H9 (cell line): ENCODE measurements at regions not wholly inside any gene's neighbourhood (a gene's known extent, or its start where the extent isn't known, plus 50 kb on each side); places are given as distances from the start of the nearest gene placed in this dataset.

Experiments
- DNase-seq: peaks from one replicate; pipeline ENCODE4 v3.0.0-alpha.2; 2017
- H2AFZ ChIP-seq: one replicate; pipeline ENCODE4 v1.6.1; 2013; ENCODE audit warnings: mild to moderate bottlenecking, low read length, control low read depth, moderate library complexity
- H2AK5ac ChIP-seq: 2 replicates; pipeline ENCODE4 v1.6.1; 2013; ENCODE audit warnings: low read length, control low read depth, mixed read lengths; ENCODE audit not compliant: insufficient read length
- H2BK120ac ChIP-seq: one replicate; pipeline ENCODE4 v1.6.1; 2013; ENCODE audit warnings: low read depth, mild to moderate bottlenecking, low read length, control low read depth, inconsistent platforms; ENCODE audit not compliant: poor library complexity, severe bottlenecking
- H2BK12ac ChIP-seq: 2 replicates; pipeline ENCODE4 v1.6.1; 2013; ENCODE audit warnings: low read length, control low read depth, mixed read lengths, low read depth; ENCODE audit not compliant: insufficient read length
- H2BK15ac ChIP-seq: 2 replicates; pipeline ENCODE4 v1.6.1; 2013; ENCODE audit warnings: low read depth, low read length, control low read depth
- H2BK20ac ChIP-seq: one replicate; pipeline ENCODE4 v1.6.1; 2013; ENCODE audit warnings: low read depth, mild to moderate bottlenecking, low read length, control low read depth, inconsistent platforms; ENCODE audit not compliant: poor library complexity, severe bottlenecking
- H2BK5ac ChIP-seq: 2 replicates; pipeline ENCODE4 v1.6.1; 2013; ENCODE audit warnings: low read length, control low read depth, mixed read lengths; ENCODE audit not compliant: insufficient read length
- H3K14ac ChIP-seq: 2 replicates; pipeline ENCODE4 v1.6.1; 2013; ENCODE audit warnings: low read length, control low read depth; ENCODE audit not compliant: insufficient read depth
- H3K18ac ChIP-seq: 2 replicates; pipeline ENCODE4 v1.6.1; 2013; ENCODE audit warnings: low read depth, mild to moderate bottlenecking, mixed read lengths, low read length, control low read depth; ENCODE audit not compliant: insufficient read length
- H3K23ac ChIP-seq: 2 replicates; pipeline ENCODE4 v1.6.1; 2013; ENCODE audit warnings: low read length, control low read depth, mixed read lengths, low read depth; ENCODE audit not compliant: insufficient read length
- H3K23me2 ChIP-seq: 2 replicates; pipeline ENCODE4 v1.6.1; 2013; ENCODE audit warnings: low read depth, mild to moderate bottlenecking, mixed read lengths, low read length, control low read depth; ENCODE audit not compliant: insufficient read length, poor library complexity, severe bottlenecking
- H3K27ac ChIP-seq: 2 replicates; pipeline ENCODE4 v1.5.1; 2013; ENCODE audit warnings: low read length, control low read depth, mixed read lengths, low read depth; ENCODE audit not compliant: insufficient read length
- H3K27me3 ChIP-seq: 2 replicates; pipeline ENCODE4 v1.6.1; 2013; ENCODE audit warnings: low read length, control low read depth, inconsistent platforms; ENCODE audit not compliant: insufficient read depth
- H3K4ac ChIP-seq: 2 replicates; pipeline ENCODE4 v1.6.1; 2013; ENCODE audit warnings: low read depth, mild to moderate bottlenecking, control low read depth, inconsistent platforms, low read length, moderate library complexity
- H3K4me1 ChIP-seq: 2 replicates; pipeline ENCODE4 v1.6.1; 2013; ENCODE audit warnings: low read length, control low read depth, inconsistent platforms; ENCODE audit not compliant: insufficient read depth
- H3K4me2 ChIP-seq: 2 replicates; pipeline ENCODE4 v1.6.1; 2013; ENCODE audit warnings: low read length, control low read depth, mixed read lengths; ENCODE audit not compliant: insufficient read length, insufficient read depth
- H3K56ac ChIP-seq: 2 replicates; pipeline ENCODE4 v1.6.1; 2013; ENCODE audit warnings: low read depth, mild to moderate bottlenecking, mixed read lengths, low read length, control low read depth; ENCODE audit not compliant: insufficient read length
- H3K79me1 ChIP-seq: 2 replicates; pipeline ENCODE4 v1.6.1; 2013; ENCODE audit warnings: low read depth, mild to moderate bottlenecking, moderate library complexity, low read length, control low read depth, inconsistent platforms; ENCODE audit not compliant: insufficient read depth, poor library complexity, severe bottlenecking
- H3K79me2 ChIP-seq: 2 replicates; pipeline ENCODE4 v1.6.1; 2013; ENCODE audit warnings: low read length, control low read depth, inconsistent platforms; ENCODE audit not compliant: insufficient read depth
- H3K9ac ChIP-seq: 2 replicates; pipeline ENCODE4 v1.6.1; 2013; ENCODE audit warnings: low read length, control low read depth, mixed read lengths; ENCODE audit not compliant: insufficient read length; ENCODE audit errors: extremely low read depth
- H3K9me3 ChIP-seq: one replicate; pipeline ENCODE4 v1.6.1; 2013; ENCODE audit warnings: low read depth, low read length, inconsistent platforms; ENCODE audit not compliant: control insufficient read depth
- H3T11ph ChIP-seq: one replicate; pipeline ENCODE4 v1.6.1; 2013; ENCODE audit warnings: mild to moderate bottlenecking, low read length, control low read depth, inconsistent platforms
- H4K20me1 ChIP-seq: one replicate; pipeline ENCODE4 v1.6.1; 2013; ENCODE audit not compliant: control insufficient read depth, insufficient read length, insufficient read depth
- H4K5ac ChIP-seq: 2 replicates; pipeline ENCODE4 v1.6.1; 2013; ENCODE audit warnings: low read depth, mild to moderate bottlenecking, mixed read lengths, low read length, control low read depth; ENCODE audit not compliant: insufficient read length
- H4K8ac ChIP-seq: replicated peaks from 2 replicates; pipeline ENCODE4 v1.6.1; 2013; ENCODE audit warnings: low read length, control low read depth, mixed read lengths, low read depth; ENCODE audit not compliant: insufficient read length
- H4K91ac ChIP-seq: 2 replicates; pipeline ENCODE4 v1.6.1; 2013; ENCODE audit warnings: low read depth, mild to moderate bottlenecking, moderate library complexity, mixed read lengths, low read length, control low read depth; ENCODE audit not compliant: insufficient read length
- H3K27ac Mint-ChIP-seq, 3 experiments: 2 replicates in 2 of 3; 3 replicates in 1 of 3; pipeline ENCODE4 v1.8.0; 2020 to 2021; ENCODE audit warnings: mixed read lengths in 3 of 3, mild to moderate bottlenecking in 1 of 3, moderate library complexity in 1 of 3
- H3K27me3 Mint-ChIP-seq: 2 replicates; pipeline ENCODE4 v1.8.0; 2021; ENCODE audit warnings: low read depth, mild to moderate bottlenecking, moderate library complexity, mixed read lengths
- H3K36me3 Mint-ChIP-seq, 3 experiments: 2 replicates in 2 of 3; 3 replicates in 1 of 3; pipeline ENCODE4 v1.8.0; 2020 to 2021; ENCODE audit warnings: low read depth in 3 of 3, mixed read lengths in 3 of 3; ENCODE audit not compliant: insufficient read depth in 1 of 3
- H3K4me1 Mint-ChIP-seq, 2 experiments: 2 replicates each; pipeline ENCODE4 v1.8.0; 2020; ENCODE audit warnings: mixed read lengths in 2 of 2
- H3K4me3 Mint-ChIP-seq, 2 experiments: 2 replicates in 1 of 2; 3 replicates in 1 of 2; pipeline ENCODE4 v1.8.0; 2020 to 2021; ENCODE audit warnings: mild to moderate bottlenecking in 2 of 2, mixed read lengths in 2 of 2, moderate library complexity in 1 of 2
- H3K9me3 Mint-ChIP-seq, 2 experiments: 2 replicates in 1 of 2; 3 replicates in 1 of 2; pipeline ENCODE4 v1.8.0; 2020; ENCODE audit warnings: mild to moderate bottlenecking in 2 of 2, mixed read lengths in 2 of 2, moderate library complexity in 1 of 2
- WGBS: extraction: QIAGEN DNeasy Blood & Tissue Kit; methylation state at CpG from one replicate; pipeline ENCODE4 v1.1.7; 2013; ENCODE audit warnings: missing lambda C conversion rate, low lambda C conversion rate, mixed read lengths; ENCODE audit not compliant: insufficient read length; ENCODE audit errors: extremely low coverage; 5-methylcytosine and 5-hydroxymethylcytosine counted together
- TF ChIP-seq, protein P1 (sequence below): fragments of 200-600 bp; sonication (generic); conservative IDR thresholded peaks from 3 replicates; pipeline ENCODE4 v1.8.0; 2021; ENCODE audit warnings: antibody characterized with exemption, mild to moderate bottlenecking

DNA sequence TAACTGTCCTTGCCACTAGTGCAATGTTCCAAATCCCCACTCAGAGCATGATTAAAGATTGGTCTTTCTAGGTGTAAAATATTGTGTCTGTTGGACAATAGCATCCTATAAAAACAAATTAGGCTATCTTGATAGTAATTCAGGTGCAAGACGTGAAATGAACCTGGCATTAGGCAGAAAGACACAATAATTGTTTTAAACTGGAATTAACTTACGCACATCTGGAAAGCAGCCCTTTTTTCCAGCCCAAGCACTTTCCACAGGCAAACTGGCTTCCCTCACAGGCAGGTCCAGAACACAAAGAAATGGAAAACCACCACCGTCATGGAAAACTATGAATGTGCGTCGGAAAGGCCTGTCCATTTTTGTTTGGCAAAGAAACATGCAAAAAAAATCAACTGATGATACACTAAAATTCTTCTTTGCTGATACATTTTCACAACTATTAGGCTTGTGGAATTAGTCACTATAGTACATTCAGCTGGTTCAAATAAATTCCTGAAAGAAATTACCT, 474.7 kb upstream of the IL12A start:
- Histone ChIP-seq H4K20me1 (no peaks in the 10 kb centered on the region), H3K79me1 (no peaks in the 10 kb centered on the region), H2BK5ac (no peak overlapping the region), H4K8ac (no peak overlapping the region), H2BK120ac (no peak overlapping the region), H3K9ac (no peak overlapping the region), H2BK15ac (no peak overlapping the region), H3K4me2 (no peak overlapping the region), H2AFZ (no peak overlapping the region), H3K18ac (no peak overlapping the region), H3K23ac (no peak overlapping the region), H3T11ph (no peak overlapping the region), H3K56ac (no peak overlapping the region), H3K23me2 (no peaks in the 10 kb centered on the region), H3K27ac (no peak overlapping the region), H3K4me1 (no peaks in the 10 kb centered on the region), H3K4ac (no peak overlapping the region), H3K27me3 (no peaks in the 10 kb centered on the region), H4K5ac (no peak overlapping the region), H4K91ac (no peak overlapping the region), H3K9me3 (no peaks in the 10 kb centered on the region), H2BK12ac (no peak overlapping the region), H3K14ac (no peak overlapping the region), H3K79me2 (no peaks in the 10 kb centered on the region), H2BK20ac (no peak overlapping the region), H2AK5ac (no peak overlapping the region)
- H3K9me3 Mint-ChIP-seq, result peaks cover 2 to 3% of the 10 kb centered on the region in 2 experiments; a peak in 1 of 5 replicates
- DNase-seq, result no peak
- H3K36me3 Mint-ChIP-seq, result peaks cover 0 to 2% (median 0%) of the 10 kb centered on the region in 3 experiments; a peak in 1 of 7 replicates
- H3K27ac Mint-ChIP-seq, result no peak overlapping the region
- TF ChIP-seq, protein P1, sequence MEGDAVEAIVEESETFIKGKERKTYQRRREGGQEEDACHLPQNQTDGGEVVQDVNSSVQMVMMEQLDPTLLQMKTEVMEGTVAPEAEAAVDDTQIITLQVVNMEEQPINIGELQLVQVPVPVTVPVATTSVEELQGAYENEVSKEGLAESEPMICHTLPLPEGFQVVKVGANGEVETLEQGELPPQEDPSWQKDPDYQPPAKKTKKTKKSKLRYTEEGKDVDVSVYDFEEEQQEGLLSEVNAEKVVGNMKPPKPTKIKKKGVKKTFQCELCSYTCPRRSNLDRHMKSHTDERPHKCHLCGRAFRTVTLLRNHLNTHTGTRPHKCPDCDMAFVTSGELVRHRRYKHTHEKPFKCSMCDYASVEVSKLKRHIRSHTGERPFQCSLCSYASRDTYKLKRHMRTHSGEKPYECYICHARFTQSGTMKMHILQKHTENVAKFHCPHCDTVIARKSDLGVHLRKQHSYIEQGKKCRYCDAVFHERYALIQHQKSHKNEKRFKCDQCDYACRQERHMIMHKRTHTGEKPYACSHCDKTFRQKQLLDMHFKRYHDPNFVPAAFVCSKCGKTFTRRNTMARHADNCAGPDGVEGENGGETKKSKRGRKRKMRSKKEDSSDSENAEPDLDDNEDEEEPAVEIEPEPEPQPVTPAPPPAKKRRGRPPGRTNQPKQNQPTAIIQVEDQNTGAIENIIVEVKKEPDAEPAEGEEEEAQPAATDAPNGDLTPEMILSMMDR, result no peak
- no peak overlapping the region for H3K4me3 Mint-ChIP-seq
- H3K27me3 Mint-ChIP-seq, result peaks cover 6% of the 10 kb centered on the region; the same call in 1 of the 2 replicates
- no CpG with 5 or more reads among the region's 5 CpGs for WGBS
- no peaks in the 10 kb centered on the region for H3K4me1 Mint-ChIP-seq
